H9 (cell line): ENCODE measurements at regions not wholly inside any gene's neighbourhood (a gene's known extent, or its start where the extent isn't known, plus 50 kb on each side); places are given as distances from the start of the nearest gene placed in this dataset.

Experiments used
- DNase-seq: peaks from one replicate; pipeline ENCODE4 v3.0.0-alpha.2; 2017
- H2AFZ ChIP-seq: one replicate; pipeline ENCODE4 v1.6.1; 2013; ENCODE audit warnings: mild to moderate bottlenecking, low read length, control low read depth, moderate library complexity
- H2AK5ac ChIP-seq: 2 replicates; pipeline ENCODE4 v1.6.1; 2013; ENCODE audit warnings: low read length, control low read depth, mixed read lengths; ENCODE audit not compliant: insufficient read length
- H2BK120ac ChIP-seq: one replicate; pipeline ENCODE4 v1.6.1; 2013; ENCODE audit warnings: low read depth, mild to moderate bottlenecking, low read length, control low read depth, inconsistent platforms; ENCODE audit not compliant: poor library complexity, severe bottlenecking
- H2BK12ac ChIP-seq: 2 replicates; pipeline ENCODE4 v1.6.1; 2013; ENCODE audit warnings: low read length, control low read depth, mixed read lengths, low read depth; ENCODE audit not compliant: insufficient read length
- H2BK15ac ChIP-seq: 2 replicates; pipeline ENCODE4 v1.6.1; 2013; ENCODE audit warnings: low read depth, low read length, control low read depth
- H2BK20ac ChIP-seq: one replicate; pipeline ENCODE4 v1.6.1; 2013; ENCODE audit warnings: low read depth, mild to moderate bottlenecking, low read length, control low read depth, inconsistent platforms; ENCODE audit not compliant: poor library complexity, severe bottlenecking
- H2BK5ac ChIP-seq: 2 replicates; pipeline ENCODE4 v1.6.1; 2013; ENCODE audit warnings: low read length, control low read depth, mixed read lengths; ENCODE audit not compliant: insufficient read length
- H3K14ac ChIP-seq: 2 replicates; pipeline ENCODE4 v1.6.1; 2013; ENCODE audit warnings: low read length, control low read depth; ENCODE audit not compliant: insufficient read depth
- H3K18ac ChIP-seq: 2 replicates; pipeline ENCODE4 v1.6.1; 2013; ENCODE audit warnings: low read depth, mild to moderate bottlenecking, mixed read lengths, low read length, control low read depth; ENCODE audit not compliant: insufficient read length
- H3K23ac ChIP-seq: 2 replicates; pipeline ENCODE4 v1.6.1; 2013; ENCODE audit warnings: low read length, control low read depth, mixed read lengths, low read depth; ENCODE audit not compliant: insufficient read length
- H3K23me2 ChIP-seq: 2 replicates; pipeline ENCODE4 v1.6.1; 2013; ENCODE audit warnings: low read depth, mild to moderate bottlenecking, mixed read lengths, low read length, control low read depth; ENCODE audit not compliant: insufficient read length, poor library complexity, severe bottlenecking
- H3K27ac ChIP-seq: 2 replicates; pipeline ENCODE4 v1.5.1; 2013; ENCODE audit warnings: low read length, control low read depth, mixed read lengths, low read depth; ENCODE audit not compliant: insufficient read length
- H3K27me3 ChIP-seq: 2 replicates; pipeline ENCODE4 v1.6.1; 2013; ENCODE audit warnings: low read length, control low read depth, inconsistent platforms; ENCODE audit not compliant: insufficient read depth
- H3K4ac ChIP-seq: 2 replicates; pipeline ENCODE4 v1.6.1; 2013; ENCODE audit warnings: low read depth, mild to moderate bottlenecking, control low read depth, inconsistent platforms, low read length, moderate library complexity
- H3K4me1 ChIP-seq: 2 replicates; pipeline ENCODE4 v1.6.1; 2013; ENCODE audit warnings: low read length, control low read depth, inconsistent platforms; ENCODE audit not compliant: insufficient read depth
- H3K4me2 ChIP-seq: 2 replicates; pipeline ENCODE4 v1.6.1; 2013; ENCODE audit warnings: low read length, control low read depth, mixed read lengths; ENCODE audit not compliant: insufficient read length, insufficient read depth
- H3K56ac ChIP-seq: 2 replicates; pipeline ENCODE4 v1.6.1; 2013; ENCODE audit warnings: low read depth, mild to moderate bottlenecking, mixed read lengths, low read length, control low read depth; ENCODE audit not compliant: insufficient read length
- H3K79me1 ChIP-seq: 2 replicates; pipeline ENCODE4 v1.6.1; 2013; ENCODE audit warnings: low read depth, mild to moderate bottlenecking, moderate library complexity, low read length, control low read depth, inconsistent platforms; ENCODE audit not compliant: insufficient read depth, poor library complexity, severe bottlenecking
- H3K79me2 ChIP-seq: 2 replicates; pipeline ENCODE4 v1.6.1; 2013; ENCODE audit warnings: low read length, control low read depth, inconsistent platforms; ENCODE audit not compliant: insufficient read depth
- H3K9ac ChIP-seq: 2 replicates; pipeline ENCODE4 v1.6.1; 2013; ENCODE audit warnings: low read length, control low read depth, mixed read lengths; ENCODE audit not compliant: insufficient read length; ENCODE audit errors: extremely low read depth
- H3K9me3 ChIP-seq: one replicate; pipeline ENCODE4 v1.6.1; 2013; ENCODE audit warnings: low read depth, low read length, inconsistent platforms; ENCODE audit not compliant: control insufficient read depth
- H3T11ph ChIP-seq: one replicate; pipeline ENCODE4 v1.6.1; 2013; ENCODE audit warnings: mild to moderate bottlenecking, low read length, control low read depth, inconsistent platforms
- H4K20me1 ChIP-seq: one replicate; pipeline ENCODE4 v1.6.1; 2013; ENCODE audit not compliant: control insufficient read depth, insufficient read length, insufficient read depth
- H4K5ac ChIP-seq: 2 replicates; pipeline ENCODE4 v1.6.1; 2013; ENCODE audit warnings: low read depth, mild to moderate bottlenecking, mixed read lengths, low read length, control low read depth; ENCODE audit not compliant: insufficient read length
- H4K8ac ChIP-seq: replicated peaks from 2 replicates; pipeline ENCODE4 v1.6.1; 2013; ENCODE audit warnings: low read length, control low read depth, mixed read lengths, low read depth; ENCODE audit not compliant: insufficient read length
- H4K91ac ChIP-seq: 2 replicates; pipeline ENCODE4 v1.6.1; 2013; ENCODE audit warnings: low read depth, mild to moderate bottlenecking, moderate library complexity, mixed read lengths, low read length, control low read depth; ENCODE audit not compliant: insufficient read length
- H3K27ac Mint-ChIP-seq, 3 experiments: 2 replicates in 2 of 3; 3 replicates in 1 of 3; pipeline ENCODE4 v1.8.0; 2020 to 2021; ENCODE audit warnings: mixed read lengths in 3 of 3, mild to moderate bottlenecking in 1 of 3, moderate library complexity in 1 of 3
- H3K27me3 Mint-ChIP-seq: 2 replicates; pipeline ENCODE4 v1.8.0; 2021; ENCODE audit warnings: low read depth, mild to moderate bottlenecking, moderate library complexity, mixed read lengths
- H3K36me3 Mint-ChIP-seq, 3 experiments: 2 replicates in 2 of 3; 3 replicates in 1 of 3; pipeline ENCODE4 v1.8.0; 2020 to 2021; ENCODE audit warnings: low read depth in 3 of 3, mixed read lengths in 3 of 3; ENCODE audit not compliant: insufficient read depth in 1 of 3
- H3K4me1 Mint-ChIP-seq, 2 experiments: 2 replicates each; pipeline ENCODE4 v1.8.0; 2020; ENCODE audit warnings: mixed read lengths in 2 of 2
- H3K4me3 Mint-ChIP-seq, 2 experiments: 2 replicates in 1 of 2; 3 replicates in 1 of 2; pipeline ENCODE4 v1.8.0; 2020 to 2021; ENCODE audit warnings: mild to moderate bottlenecking in 2 of 2, mixed read lengths in 2 of 2, moderate library complexity in 1 of 2
- H3K9me3 Mint-ChIP-seq, 2 experiments: 2 replicates in 1 of 2; 3 replicates in 1 of 2; pipeline ENCODE4 v1.8.0; 2020; ENCODE audit warnings: mild to moderate bottlenecking in 2 of 2, mixed read lengths in 2 of 2, moderate library complexity in 1 of 2
- CTCF ChIP-seq: fragments of 200-600 bp; sonication (generic); conservative IDR thresholded peaks from 3 replicates; pipeline ENCODE4 v1.8.0; 2021; ENCODE audit warnings: antibody characterized with exemption, mild to moderate bottlenecking
- WGBS: extraction: QIAGEN DNeasy Blood & Tissue Kit; methylation state at CpG from one replicate; pipeline ENCODE4 v1.1.7; 2013; ENCODE audit warnings: missing lambda C conversion rate, low lambda C conversion rate, mixed read lengths; ENCODE audit not compliant: insufficient read length; ENCODE audit errors: extremely low coverage; 5-methylcytosine and 5-hydroxymethylcytosine counted together

GRCh38 chr13:40317980-40318327 is 348.5 kb downstream of the FOXO1 start:
- Histone ChIP-seq H3K56ac (no peak overlapping the region), H3K9ac (no peak overlapping the region), H2AFZ (no peak overlapping the region), H4K91ac (no peak overlapping the region), H4K20me1 (no peaks in the 10 kb centered on the region), H3K4me2 (no peak overlapping the region), H4K8ac (no peak overlapping the region), H3K9me3 (no peaks in the 10 kb centered on the region), H2BK5ac (no peak overlapping the region), H3K4ac (no peak overlapping the region), H4K5ac (no peak overlapping the region), H3K79me1 (no peaks in the 10 kb centered on the region), H3K18ac (no peak overlapping the region), H2BK120ac (no peak overlapping the region), H3K23ac (no peak overlapping the region), H2BK12ac (no peak overlapping the region), H2BK20ac (no peak overlapping the region), H3K79me2 (no peaks in the 10 kb centered on the region), H3T11ph (no peak overlapping the region), H2BK15ac (no peak overlapping the region), H3K27me3 (no peaks in the 10 kb centered on the region; the same call in 1 of the 2 replicates), H3K23me2 (no peaks in the 10 kb centered on the region), H3K4me1 (peaks cover 5% of the 10 kb centered on the region; the same call in 1 of the 2 replicates), H3K14ac (peak overlapping the region; percentile 4; the same call in 1 of the 2 replicates), H3K27ac (no peak overlapping the region), H2AK5ac (no peak overlapping the region)
- peak overlapping the region in 2 of 3 experiments; percentile 10 to 84; a peak in 2 of 7 replicates for H3K27ac Mint-ChIP-seq
- no peak for DNase-seq
- H3K9me3 Mint-ChIP-seq: no peaks in the 10 kb centered on the region
- no peak overlapping the region for H3K4me3 Mint-ChIP-seq
- TF ChIP-seq CTCF: no peak
- H3K4me1 Mint-ChIP-seq: peaks cover 24 to 35% of the 10 kb centered on the region in 2 experiments
- peaks cover 11% of the 10 kb centered on the region for H3K27me3 Mint-ChIP-seq
- no CpG with 5 or more reads among the region's 2 CpGs for WGBS
- peaks cover 0 to under 1% (median under 1%) of the 10 kb centered on the region in 3 experiments; a peak in 2 of 7 replicates for H3K36me3 Mint-ChIP-seq
